Kidney (tissue), 13 donors: ENCODE measurements at regions not wholly inside any gene's neighbourhood (a gene's known extent, or its start where the extent isn't known, plus 50 kb on each side); places are given as distances from the start of the nearest gene placed in this dataset.
"Not testable (repeated sequence)": the region's sequence is repeated elsewhere in the genome, so short reads cannot be mapped to it uniquely, and the experiment has no call there.

Experiments used
- DNase-seq, 5 donors: peaks; one replicate each; pipeline ENCODE4 v3.0.0-alpha.2; 2013 to 2020
- FAIRE-seq: peaks from 2 replicates; lab custom pipeline; 2012; peaks lifted over from hg19 to GRCh38; lab: Jason Lieb, UNC
- H3K27ac ChIP-seq, 2 donors: one replicate each; pipeline ENCODE4 v1.7.0; 2013; ENCODE audit warnings: low read depth in 2 of 2, low read length in 2 of 2, inconsistent platforms in 1 of 2
- H3K27me3 ChIP-seq: one replicate; pipeline ENCODE4 v1.7.1; 2013; ENCODE audit warnings: low read length, inconsistent platforms; ENCODE audit not compliant: control insufficient read depth, insufficient read depth
- H3K36me3 ChIP-seq, 3 donors: one replicate each; pipeline versions ENCODE4 v1.7.0 to v1.7.1; 2013; ENCODE audit warnings: low read length in 3 of 3, control low read depth in 1 of 3, inconsistent platforms in 1 of 3; ENCODE audit not compliant: insufficient read depth in 3 of 3, control insufficient read depth in 2 of 3
- H3K4me1 ChIP-seq, 3 donors: one replicate each; pipeline versions ENCODE4 v1.7.0 to v1.7.1; 2013; ENCODE audit warnings: low read length in 3 of 3, inconsistent platforms in 1 of 3, low read depth in 1 of 3; ENCODE audit not compliant: control insufficient read depth in 2 of 3, insufficient read depth in 2 of 3
- H3K4me3 ChIP-seq, 3 donors: one replicate each; pipeline versions ENCODE4 v1.7.0 to v1.8.1; 2013; ENCODE audit warnings: low read length in 3 of 3, control low read depth in 1 of 3, inconsistent platforms in 1 of 3
- H3K9ac ChIP-seq, 3 donors: one replicate each; pipeline versions ENCODE4 v1.7.0 to v1.7.1; 2013; ENCODE audit warnings: low read length in 3 of 3, control low read depth in 1 of 3, inconsistent platforms in 1 of 3
- H3K9me3 ChIP-seq, 3 donors: one replicate each; pipeline versions ENCODE4 v1.7.0 to v1.7.1; 2013; ENCODE audit warnings: low read length in 3 of 3, control low read depth in 1 of 3, inconsistent platforms in 1 of 3; ENCODE audit not compliant: control insufficient read depth in 2 of 3, insufficient read depth in 1 of 3
- CTCF ChIP-seq: IDR thresholded peaks from 3 replicates; pipeline ENCODE4 v1.5.1; 2012; ENCODE audit warnings: mild to moderate bottlenecking, moderate library complexity, borderline replicate concordance; ENCODE audit not compliant: insufficient read depth; ENCODE audit errors: extremely low read depth
- intact Hi-C: fragments of 100-400 bp; cut with DNase I; formaldehyde crosslinking; loops from one replicate; pipeline ENCODE4 v1.11.1; 2022
- donor health status: control.
- donor health status: control.
- donor health status: control.
- donor health status: control.
- donor health status: control.
- donor health status: DM: yes; HTN: yes; CAD: no.
- donor health status: Normal renal cell carcinoma (clear cell type).

DNA sequence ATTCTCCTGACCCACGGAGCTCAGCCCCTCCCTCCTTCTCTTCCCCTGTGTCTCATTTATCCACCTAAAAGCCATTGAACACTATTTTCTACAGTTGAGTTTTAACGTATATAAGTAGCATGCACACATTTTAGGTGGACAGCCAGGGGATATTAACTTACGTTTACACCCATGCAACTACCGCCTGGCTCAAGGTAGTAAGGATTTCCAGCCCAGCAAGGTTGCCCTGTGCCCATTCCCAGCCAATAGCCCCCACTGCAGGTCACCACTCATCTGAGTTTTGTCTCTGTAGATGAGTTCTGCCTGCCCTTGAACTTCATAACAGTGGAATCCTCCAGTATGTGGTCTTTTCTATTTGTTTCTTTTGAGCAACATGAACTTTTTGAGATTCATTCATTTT, 65.4 kb downstream of the SMIM38 start:
- Histone ChIP-seq H3K27me3 (no peaks in the 10 kb centered on the region), H3K36me3 (no peaks in the 10 kb centered on the region), H3K27ac (no peak overlapping the region), H3K4me3 (no peak overlapping the region), H3K9me3 (no peaks in the 10 kb centered on the region), H3K9ac (no peak overlapping the region), H3K4me1 (no peaks in the 10 kb centered on the region)
- intact Hi-C loops: no loop called here
- TF ChIP-seq CTCF: no peak
- DNase-seq: peak in 1 of 5 donors; percentile 1
- no peak for FAIRE-seq

DNA sequence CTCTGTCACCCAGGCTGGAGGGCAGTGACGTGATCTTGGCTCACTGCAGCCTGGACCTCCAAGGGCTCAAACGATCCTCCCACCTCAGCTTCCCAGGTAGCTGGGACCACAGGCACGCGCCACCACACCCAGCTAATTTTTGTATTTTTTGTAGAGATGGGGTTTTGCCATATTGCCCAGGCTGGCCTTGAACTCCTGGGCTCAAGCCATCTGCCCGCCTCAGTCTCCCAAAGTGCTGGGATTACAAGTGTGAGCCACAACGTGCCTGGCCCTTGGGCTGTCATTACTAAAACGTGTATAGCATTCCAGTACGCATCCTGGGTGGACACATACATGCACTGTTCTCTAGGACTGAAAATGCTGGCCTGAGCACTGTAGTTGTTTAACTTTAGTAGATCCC, 65.9 kb downstream of the SMIM38 start:
- H3K4me3 ChIP-seq, H3K36me3 ChIP-seq, FAIRE-seq, intact Hi-C loops, H3K9me3 ChIP-seq, H3K27ac ChIP-seq, H3K9ac ChIP-seq, H3K27me3 ChIP-seq, H3K4me1 ChIP-seq: not testable (repeated sequence)
- DNase-seq: peak in 1 of 5 donors; percentile 3

DNA sequence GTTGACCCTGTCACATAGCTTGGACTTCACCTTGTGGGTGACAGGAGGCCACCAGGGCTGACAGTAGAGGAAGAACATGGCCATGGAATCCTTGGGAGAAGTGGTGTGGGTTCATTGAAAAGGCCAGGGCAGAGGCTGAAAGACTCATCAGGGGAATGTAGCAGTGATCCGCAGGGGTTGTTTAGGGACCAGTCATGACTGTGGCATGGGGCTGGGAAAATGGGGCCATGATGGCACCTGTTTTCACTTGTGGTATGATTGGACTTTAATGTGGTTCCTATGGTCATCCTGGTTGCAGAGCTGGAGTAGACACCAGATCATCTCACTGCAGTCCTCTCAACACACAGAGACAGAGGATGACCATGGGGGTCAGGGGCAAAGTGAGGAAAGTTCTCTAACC, 66.7 kb upstream of the MYEOV start:
- FAIRE-seq: no peak
- TF ChIP-seq CTCF: no peak
- Histone ChIP-seq H3K4me3 (no peak overlapping the region), H3K27ac (no peak overlapping the region), H3K9me3 (peaks cover 0 to 3% (median 0%) of the 10 kb centered on the region in 3 donors), H3K27me3 (no peaks in the 10 kb centered on the region), H3K4me1 (no peaks in the 10 kb centered on the region), H3K36me3 (no peaks in the 10 kb centered on the region), H3K9ac (no peak overlapping the region)
- intact Hi-C loops: no loop called here
- DNase-seq: peak in 1 of 5 donors; percentile 18

DNA sequence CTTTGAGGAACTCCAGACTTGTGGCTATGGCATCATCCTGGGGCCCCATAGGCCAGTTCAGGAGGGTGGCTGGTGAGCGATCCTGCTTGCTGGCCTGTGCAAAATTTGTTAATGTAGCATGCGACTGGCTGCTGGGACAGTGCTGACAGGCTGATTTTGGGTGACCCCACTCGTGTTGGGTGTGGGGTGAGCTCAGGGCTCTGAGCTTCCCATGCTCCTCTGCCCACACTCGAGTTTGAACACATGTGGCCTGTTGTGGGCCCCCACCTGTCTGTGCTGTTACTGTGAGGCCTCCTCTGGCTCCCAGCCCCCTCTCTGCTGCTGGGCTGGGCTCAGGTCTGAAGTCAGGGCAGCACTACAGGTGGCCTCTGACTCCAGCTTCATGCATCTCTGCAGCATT, 64.4 kb upstream of the MYEOV start:
- no peaks in the 10 kb centered on the region for H3K4me1 ChIP-seq
- no peak overlapping the region for H3K9ac ChIP-seq
- H3K36me3 ChIP-seq: no peaks in the 10 kb centered on the region
- peaks cover 0 to 3% (median 0%) of the 10 kb centered on the region in 3 donors for H3K9me3 ChIP-seq
- no peaks in the 10 kb centered on the region for H3K27me3 ChIP-seq
- no peak overlapping the region for H3K4me3 ChIP-seq
- DNase-seq (no peak), FAIRE-seq (no peak)
- H3K27ac ChIP-seq: no peak overlapping the region
- intact Hi-C loops: no loop called here
- TF ChIP-seq CTCF: no peak
